GM19025 (cell line): ENCODE measurements at regions not wholly inside any gene's neighbourhood (a gene's known extent, or its start where the extent isn't known, plus 50 kb on each side); places are given as distances from the start of the nearest gene placed in this dataset.

Source experiments
- ATAC-seq: cut with Tn5 transposase; IDR thresholded peaks from one replicate; pipeline ENCODE4 v1.9.1; 2021; ENCODE audit warnings: mild to moderate bottlenecking, low read depth, moderate library complexity; ENCODE audit not compliant: unreplicated experiment

DNA sequence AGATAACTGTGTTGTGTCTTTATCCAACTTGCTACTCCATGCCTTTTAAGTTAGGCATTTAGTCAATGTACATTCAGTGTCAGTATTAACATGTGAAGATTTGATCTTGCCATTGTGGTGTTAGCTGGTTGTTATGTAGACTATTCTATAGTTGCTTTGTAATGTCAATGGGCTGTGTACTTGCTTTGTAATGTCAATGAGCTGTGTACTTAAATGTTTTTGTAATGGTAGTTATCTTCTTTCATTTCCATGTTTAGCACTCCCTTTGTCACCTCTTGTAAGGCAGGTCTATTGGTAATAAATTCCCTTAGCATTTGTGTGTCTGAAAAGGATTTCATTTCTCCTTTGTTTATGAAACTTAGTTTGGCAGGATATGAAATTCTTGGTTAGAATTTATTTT lies 53.4 kb downstream of the MC4R start:
- no peak for ATAC-seq

DNA sequence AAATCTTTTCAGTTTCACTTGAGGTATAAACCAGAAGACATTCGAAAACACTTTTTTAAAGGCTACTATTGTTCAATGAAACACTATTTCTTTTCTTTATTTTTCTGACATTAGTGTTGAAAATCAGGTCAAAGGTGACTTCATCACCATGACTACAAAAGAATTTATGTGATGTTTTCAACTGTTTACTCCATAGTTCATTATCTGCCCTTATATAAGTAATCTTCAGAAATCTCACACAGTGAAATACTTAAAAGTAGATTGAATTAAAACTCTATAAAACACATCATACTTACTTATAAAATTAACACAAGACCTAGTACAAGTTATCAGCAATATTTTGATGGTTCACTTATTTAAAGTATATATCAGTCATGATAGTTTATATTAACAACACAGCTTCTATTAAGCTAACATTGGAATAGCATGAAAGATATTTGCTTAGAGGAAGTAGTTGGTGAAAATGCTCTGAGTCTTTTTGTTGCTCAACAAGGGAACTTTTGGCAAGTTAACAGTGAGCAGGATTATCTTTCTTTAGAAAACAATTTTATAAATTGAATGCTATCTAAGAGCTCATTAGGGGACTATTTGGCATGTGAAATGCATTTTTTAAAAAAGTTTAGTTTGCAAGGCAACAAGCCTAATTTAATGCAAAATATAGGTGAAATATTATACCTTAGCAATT lies 60.8 kb downstream of the MC4R start:
- ATAC-seq, result no peak

DNA sequence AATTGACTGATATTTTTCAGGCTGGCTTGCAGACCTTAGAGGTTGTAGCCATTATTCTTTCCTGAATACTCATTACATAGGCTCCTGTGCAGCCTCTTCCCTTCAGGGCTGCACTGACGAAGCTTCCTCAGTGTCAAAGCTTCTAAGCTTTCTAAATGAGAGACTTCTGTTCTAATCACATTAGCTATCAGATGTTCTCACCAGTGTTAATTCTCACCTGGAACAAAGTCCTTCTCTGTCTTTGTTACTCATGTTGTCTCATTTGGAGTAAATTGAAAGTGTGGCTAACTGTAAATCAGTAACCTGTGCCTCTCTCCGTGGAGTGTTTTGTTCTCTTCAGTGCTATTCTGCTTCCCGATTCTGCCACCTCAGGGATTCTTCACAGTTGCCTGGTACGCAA lies 76.9 kb downstream of the MC4R start:
- no peak for ATAC-seq

DNA sequence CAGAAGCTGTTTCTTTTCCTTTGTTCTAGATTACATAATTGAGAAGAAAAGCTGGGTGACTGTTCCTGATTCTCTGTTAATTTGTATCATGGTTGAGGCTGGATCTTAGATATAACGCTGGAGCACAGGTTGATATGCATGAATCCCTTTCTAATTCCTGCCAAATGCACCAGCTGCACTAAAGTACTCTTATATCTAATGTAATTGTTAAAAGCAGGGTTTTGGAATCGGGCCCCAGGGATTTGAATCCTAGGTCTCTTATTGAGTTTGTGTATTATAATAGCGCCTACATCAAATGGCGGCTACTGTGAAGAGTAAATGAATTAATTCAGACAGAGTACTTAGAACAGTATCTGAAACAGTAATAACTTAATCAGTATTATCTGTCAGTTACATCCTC lies 80.4 kb downstream of the MC4R start:
- ATAC-seq, result no peak

DNA sequence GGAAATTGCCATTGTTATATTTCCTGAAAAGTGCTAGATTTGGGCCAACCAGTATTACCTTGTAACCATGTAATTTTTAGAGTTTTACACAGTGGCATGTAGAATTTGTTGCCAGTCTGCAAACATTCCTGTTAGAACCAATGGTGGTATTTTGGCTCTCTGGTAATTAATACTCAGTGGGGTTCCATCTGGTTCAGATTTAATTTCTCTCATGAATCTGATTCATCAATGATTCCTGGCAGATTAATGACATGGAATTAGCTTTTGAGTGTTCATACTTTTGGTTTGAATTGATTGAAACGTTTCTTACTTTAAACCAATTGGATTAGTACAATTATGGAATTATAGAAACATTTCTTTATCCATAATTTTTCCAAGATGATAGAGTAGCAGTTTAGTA lies 93.2 kb downstream of the MC4R start:
- ATAC-seq, result no peak

DNA sequence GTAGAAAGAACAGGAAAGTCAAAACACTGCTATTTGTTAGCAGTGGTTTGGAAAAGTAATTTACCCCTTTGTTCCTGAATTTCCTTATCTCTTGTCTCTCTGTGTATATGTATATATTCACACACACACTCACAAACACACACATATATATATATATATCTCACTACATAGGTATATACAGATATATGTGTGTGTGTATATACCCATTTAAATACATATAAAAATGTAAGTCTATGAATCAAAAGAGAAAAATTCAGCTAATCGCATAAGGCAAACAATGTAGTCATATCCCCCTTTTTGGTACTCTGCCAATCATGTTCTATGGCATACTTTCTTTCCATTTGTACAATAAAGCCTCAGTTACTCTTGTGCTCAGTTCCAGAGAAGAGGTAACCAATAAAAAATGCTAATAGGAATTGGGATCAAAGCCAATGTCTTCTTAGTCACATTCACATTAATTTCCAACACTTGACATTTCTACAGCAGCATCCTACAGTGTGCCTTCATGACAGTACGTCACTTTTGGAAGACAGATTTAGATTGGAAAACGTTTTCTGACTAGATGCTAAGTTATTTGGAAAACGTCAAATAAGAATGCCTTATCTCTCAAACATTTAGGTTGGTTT lies 94.6 kb downstream of the MC4R start:
- ATAC-seq, result no peak

DNA sequence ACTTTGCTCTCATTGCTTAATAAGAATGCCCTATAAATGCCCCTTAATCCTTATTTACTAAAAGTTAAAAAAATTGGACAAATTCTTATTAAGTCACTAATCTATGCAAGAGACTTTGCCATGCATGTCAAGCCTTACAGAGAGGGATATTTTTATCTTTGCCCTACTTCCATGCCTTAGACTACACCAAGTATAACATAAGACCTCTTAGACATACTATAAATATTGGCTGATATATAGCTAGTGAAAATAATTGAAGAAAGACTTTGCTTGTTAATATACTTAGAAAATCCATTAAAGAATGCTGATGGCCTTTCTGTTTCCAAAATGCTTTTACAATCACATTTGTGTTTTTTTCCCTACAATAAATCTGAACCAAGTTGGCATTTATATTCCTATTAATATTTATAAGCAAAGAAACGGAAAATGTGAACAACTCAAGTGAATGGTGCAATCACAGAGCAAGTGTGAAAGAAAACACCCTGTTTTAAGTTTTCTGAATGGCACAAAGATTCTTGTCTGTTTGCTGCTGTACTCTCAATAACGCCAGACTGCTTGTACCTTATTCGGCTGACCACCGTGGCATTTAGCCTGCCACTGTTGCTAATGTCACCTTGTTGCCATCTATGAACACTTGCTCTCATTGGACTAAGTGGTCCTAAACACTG lies 105.0 kb downstream of the MC4R start:
- ATAC-seq, result no peak

DNA sequence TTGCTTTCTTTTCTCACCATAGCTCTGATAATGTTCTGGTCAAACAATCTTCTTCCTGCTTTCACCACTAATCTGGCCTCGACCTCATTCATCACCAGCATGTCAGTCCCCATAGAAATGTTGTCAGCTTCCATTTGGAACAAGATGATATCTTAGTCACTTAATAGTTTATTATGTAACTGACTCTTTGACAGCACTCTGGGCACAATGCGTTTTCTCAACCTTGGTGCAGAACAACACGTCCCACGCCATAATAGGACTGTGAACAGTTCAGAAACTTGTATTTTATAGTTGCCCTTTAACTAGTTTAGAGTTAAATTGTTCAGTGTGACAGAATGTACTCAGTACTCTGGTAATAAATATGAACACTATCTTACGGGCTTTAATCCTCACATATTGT lies 106.0 kb downstream of the MC4R start:
- ATAC-seq, result no peak

DNA sequence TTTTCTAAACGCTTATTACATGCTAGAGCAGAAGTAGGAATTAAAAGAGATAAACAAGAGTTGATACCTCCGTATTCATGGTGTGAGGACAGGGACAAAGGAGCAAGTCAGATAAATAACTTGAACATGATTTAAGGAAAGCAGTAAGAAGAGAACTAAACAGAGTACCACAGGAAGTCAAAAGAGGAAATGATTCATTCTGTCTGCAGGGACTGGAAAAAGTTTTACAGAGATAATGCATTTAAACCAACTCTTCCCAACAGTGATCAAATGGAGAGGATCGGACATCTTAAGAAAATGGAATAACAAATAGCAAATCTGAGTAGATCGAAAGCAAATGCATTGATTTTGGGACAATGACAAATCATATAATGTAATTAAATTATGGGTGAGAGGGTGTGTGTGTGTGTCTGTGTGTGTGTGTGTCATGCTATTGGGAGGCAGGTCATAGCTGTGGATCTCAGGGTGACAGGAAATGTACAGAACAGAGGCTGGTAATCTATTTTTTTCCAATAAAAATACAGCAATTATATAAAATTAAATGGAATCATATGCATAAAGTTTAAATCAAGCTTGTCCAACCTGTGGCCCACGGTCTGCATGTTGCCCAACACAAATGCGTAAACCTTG lies 113.4 kb downstream of the MC4R start:
- ATAC-seq, result no peak

DNA sequence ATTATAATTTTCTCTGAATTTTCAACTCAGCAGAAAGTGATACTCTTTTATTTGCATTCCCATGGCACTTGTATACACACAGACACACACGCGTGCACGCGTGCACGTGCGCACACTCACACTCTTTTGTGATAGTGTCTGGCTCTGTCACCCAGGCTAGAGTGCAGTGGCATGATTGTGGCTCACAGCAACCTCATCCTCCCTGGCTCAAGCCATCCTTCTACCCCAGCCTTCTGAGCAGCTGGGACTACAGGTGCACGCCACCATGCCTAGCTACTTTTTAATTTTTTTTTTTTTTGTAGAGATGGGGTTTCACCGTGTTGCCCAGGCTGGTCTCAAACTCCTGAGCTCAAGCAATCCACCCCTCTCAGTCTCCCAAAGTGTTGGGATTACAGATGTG lies 123.2 kb downstream of the MC4R start:
- ATAC-seq, result no peak

DNA sequence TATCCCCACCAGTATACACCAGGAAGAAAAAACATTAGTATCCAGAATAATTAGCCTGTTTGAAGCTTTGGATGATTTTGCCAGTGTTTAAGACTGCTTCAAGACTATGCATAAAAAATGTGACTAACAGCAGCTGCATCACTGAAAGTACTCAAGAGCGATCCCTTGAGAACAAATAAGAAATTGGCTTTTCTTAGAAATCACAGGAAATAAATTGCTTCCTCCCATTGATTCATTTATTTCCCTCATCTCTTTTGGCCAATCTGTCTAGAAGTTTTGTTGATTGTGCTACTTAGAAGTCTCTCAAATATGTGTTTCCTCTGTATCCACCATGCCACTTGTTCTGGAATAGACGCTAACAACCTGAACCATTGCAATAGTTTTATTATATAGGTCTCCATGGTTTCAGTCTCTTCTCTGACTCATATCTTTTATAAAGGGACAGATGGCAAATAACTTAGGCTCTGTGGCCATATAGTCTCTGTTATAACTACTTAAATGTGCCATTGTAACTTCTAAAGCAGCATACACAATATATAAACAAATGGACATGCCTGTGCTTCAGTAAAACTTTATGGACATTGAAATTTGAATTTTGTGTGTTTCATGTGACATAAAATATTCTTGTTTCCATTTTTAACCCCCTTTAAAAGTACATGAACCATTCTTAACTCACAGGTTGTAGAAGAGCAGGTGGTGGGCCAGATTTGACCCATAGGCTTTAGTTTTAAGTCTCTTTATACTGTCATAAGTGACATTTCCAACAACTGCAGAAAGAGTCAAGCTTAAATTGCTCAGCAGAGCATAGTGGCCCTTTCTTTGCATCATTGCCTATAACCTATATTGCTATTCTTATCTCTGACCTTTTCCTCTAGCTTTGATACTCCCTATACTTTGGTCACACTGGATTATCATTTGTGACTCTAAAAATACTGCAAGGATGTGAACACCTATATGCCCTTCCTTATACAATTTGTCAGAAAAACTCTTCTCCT lies 123.9 kb downstream of the MC4R start:
- ATAC-seq, result no peak

DNA sequence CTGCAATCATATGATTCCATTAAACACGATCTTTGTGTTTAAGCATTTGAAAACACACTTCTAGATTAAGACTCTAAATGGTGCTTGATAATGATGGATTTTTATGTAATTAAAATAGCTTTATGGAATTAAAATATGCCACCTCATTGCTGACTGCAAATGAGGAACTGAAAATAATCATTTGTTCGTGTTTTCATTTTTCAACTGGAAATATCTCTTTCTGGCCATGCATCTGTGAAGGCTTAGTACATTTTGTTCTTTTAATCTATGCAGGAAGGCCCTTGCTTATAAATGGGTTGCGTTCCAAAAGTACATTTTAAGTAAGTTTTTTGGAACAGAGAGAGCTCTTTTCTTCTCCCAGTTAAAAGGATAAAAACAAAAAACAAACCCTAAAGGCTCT lies 125.5 kb downstream of the MC4R start:
- peak; percentile 54 for ATAC-seq

DNA sequence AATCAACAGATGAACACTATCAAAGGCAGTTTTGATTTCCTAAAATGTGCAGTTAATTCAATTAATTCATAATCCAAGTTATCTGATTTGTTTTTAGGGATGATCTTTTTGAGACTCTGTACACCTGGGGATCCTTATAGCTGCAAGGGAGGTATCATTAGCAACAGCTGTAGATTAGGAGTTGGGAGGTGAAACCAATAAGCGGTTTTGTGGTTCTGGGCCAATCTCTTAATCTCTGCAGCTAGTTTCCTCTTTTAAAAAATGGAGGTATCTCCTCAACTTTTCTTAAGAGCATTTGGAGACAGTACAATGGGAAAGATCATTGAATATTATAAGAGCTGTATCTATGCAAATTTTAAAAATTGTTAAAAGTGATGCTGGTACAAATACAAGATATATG lies 126.0 kb downstream of the MC4R start:
- ATAC-seq, result peak; percentile 65

DNA sequence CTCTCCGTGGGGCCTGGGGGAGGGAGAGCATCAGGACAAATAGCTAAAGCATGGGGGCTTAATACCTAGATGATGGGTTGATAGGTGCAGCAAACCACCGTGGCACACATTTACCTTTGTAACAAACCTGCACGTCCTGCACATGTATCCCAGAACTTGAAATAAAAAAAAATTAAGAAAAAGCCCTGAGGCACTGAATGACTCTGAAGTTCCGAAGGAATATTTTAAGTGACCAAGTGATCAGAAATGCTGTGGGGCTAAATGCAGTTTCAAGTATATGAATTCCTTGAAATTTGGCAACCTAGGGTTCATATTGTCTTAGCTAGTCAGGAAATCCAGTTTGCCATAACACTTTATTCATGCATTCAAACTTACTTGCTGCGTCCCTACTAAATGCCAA lies 127.5 kb downstream of the MC4R start:
- no peak for ATAC-seq

DNA sequence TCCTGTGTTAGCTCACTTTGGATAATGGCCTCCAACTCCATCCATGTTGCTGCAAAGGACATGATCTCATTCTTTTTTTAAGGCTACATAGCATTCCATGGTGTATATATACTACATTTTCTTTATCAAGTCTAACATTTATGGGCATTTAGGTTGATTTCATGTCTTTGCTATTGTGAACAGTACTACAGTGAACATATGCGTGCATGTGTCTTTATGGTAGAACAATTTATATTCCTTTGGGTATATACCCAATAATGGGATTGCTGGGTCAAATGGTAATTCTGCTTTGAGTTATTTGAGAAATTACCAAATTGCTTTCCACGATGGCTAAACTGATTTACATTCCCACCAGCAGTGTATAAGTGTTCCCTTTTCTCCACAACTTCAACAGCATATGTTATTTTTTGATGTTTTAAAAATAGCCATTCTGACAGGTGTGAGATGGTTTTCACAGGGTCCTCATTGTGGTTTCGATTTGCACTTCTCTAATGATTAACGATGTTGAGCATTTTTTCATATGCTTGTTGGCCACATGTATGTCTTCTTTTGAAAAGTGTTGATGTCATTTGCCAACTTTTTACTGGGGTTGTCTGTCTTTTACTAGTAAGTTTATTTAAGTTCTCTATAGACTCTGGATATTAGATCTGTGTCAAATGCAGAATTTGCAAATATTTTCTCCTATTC lies 133.4 kb downstream of the MC4R start:
- peak; percentile 92 for ATAC-seq

DNA sequence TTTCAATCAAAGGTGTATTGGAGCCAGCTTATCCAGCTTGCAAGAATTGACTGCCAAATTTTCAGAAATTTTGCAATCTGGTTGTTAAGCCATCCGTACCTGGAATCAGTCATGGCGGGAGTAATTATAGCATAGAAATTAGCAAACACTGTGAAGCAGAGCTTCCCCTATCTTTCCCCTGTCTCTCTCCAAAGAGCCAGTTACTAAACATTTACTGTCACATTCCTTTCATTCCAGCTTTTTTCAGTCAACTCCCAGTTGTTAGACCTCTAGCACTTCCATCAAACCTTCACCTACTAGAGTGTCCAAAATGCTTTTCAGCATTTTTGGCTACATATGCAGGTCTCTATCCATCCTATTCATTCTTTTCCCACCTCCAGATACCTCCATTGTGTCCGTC lies 137.4 kb downstream of the MC4R start:
- no peak for ATAC-seq

DNA sequence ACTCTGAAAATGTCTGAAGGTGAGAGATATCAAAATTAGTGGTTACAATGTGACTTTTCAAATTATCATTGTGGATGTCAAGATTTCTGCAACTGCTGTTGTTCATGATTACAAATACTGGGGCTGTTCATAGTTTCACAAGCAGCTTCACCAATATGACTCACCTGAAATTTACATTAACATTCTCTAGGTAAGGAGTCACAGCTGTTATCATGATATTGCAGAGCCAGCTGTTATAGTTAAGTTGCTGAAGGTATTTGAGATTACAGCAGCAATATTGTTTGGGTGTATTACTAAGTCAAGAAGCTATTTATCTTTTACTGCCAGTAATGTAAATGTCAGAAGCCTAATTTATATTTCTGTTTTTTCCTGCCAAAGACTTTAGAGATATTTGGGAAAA lies 140.0 kb downstream of the MC4R start:
- ATAC-seq, result no peak

DNA sequence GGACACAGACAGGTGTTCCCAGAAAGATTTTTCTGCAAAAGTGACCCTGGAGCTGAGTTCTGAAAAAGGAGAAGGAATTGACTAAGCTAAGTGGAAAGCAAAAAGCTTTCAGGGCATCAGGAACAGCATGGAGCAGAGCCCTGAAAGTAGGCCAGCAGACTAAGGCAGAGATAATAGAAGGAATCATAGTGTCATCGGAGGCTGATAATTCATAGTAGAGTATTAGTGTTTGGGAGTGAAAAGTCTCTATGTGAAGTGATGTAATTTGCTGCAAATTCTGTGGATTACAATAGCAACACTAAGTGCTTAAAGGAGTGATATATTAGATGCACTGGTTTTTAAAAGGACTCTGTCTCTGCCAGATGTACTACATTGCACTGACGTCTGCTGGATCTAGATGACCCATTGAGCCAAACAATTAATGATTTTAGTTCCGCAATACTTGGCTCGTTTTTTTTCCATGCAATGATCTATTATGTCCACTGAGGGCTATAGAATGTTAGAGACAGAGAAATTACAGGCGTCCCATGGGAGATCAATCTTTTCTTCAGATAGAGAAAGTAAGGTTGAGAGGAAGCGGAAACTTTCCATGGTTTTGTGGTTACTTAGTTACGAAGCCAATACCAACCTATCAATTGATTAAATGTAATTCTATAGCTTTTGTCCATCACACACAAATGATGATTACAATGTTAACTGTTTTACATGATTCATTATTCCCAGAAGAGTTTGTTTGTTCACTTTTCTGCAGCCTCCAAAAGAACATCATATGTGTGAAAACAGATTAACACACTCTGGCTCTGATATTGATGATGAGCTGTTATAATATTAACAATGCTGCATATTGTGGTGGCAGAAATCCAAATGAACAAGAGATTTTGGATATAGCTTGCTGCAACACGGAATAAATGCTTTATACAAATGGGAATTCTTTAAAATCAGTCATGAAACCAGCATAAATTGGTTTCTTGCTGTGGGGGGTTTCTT lies 143.7 kb downstream of the MC4R start:
- ATAC-seq, result no peak

DNA sequence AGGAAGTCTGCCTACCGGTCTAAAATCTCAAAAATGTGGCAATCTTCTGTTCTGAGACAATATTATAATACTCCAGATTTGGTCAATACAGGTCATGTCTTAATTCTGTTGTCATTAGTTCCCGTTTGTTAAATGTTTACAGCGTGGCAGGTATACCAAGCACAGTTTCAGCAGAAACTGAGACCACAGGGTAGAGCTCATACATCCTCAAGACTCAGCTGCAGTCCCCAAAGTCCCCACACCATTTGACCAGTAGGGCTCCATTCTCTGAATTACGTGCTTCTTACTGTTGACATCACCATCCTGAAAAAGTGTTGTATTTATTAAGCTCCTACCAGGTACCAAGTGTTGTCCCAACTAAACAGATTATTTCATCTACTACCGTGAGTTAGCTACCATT lies 157.1 kb downstream of the MC4R start:
- no peak for ATAC-seq
